ENCODE measurements at regions not wholly inside any gene's neighbourhood (a gene's known extent, or its start where the extent isn't known, plus 50 kb on each side); places are given as distances from the start of the nearest gene placed in this dataset.

GRCh38 chr7:16320099-16320660 lies 101.2 kb downstream of the CRPPA start:
- H3K4me3 ChIP-seq (ENCODE audit: low read depth, low read length) = no peak overlapping the region
- TF ChIP-seq CTCF (IDR thresholded peaks at IDR 0.05; ENCODE audit: low read depth, low read length) = no peak

GRCh38 chr7:16318989-16319915 lies 102.1 kb downstream of the CRPPA start:
- no peak overlapping the region for H3K4me3 ChIP-seq (ENCODE audit: low read depth, low read length)
- TF ChIP-seq CTCF (IDR thresholded peaks at IDR 0.05; ENCODE audit: low read depth, low read length) = no peak

GRCh38 chr7:16318463-16318862 lies 102.9 kb downstream of the CRPPA start:
- no peak overlapping the region for H3K4me3 ChIP-seq (ENCODE audit: low read depth, low read length)
- no peak for TF ChIP-seq CTCF (IDR thresholded peaks at IDR 0.05; ENCODE audit: low read depth, low read length)

GRCh38 chr7:16317406-16317805 lies 103.9 kb downstream of the CRPPA start:
- no peak overlapping the region for H3K4me3 ChIP-seq (ENCODE audit: low read depth, low read length)
- no peak for TF ChIP-seq CTCF (IDR thresholded peaks at IDR 0.05; ENCODE audit: low read depth, low read length)

GRCh38 chr7:16315280-16315679 lies 106.1 kb downstream of the CRPPA start:
- TF ChIP-seq CTCF (IDR thresholded peaks at IDR 0.05; ENCODE audit: low read depth, low read length) = no peak
- H3K4me3 ChIP-seq (ENCODE audit: low read depth, low read length) = no peak overlapping the region

GRCh38 chr7:16309129-16309528 lies 112.2 kb downstream of the CRPPA start:
- H3K4me3 ChIP-seq (ENCODE audit: low read depth, low read length) = no peak overlapping the region
- TF ChIP-seq CTCF (IDR thresholded peaks at IDR 0.05; ENCODE audit: low read depth, low read length) = no peak

- no peak overlapping the region for H3K4me3 ChIP-seq (ENCODE audit: low read depth, low read length)
- TF ChIP-seq CTCF (IDR thresholded peaks at IDR 0.05; ENCODE audit: low read depth, low read length) = no peak
Measured at GRCh38 chr7:16301291-16301690, 120.0 kb downstream of the CRPPA start.
